HFFc6 (cell line): ENCODE measurements at regions not wholly inside any gene's neighbourhood (a gene's known extent, or its start where the extent isn't known, plus 50 kb on each side); places are given as distances from the start of the nearest gene placed in this dataset.
"Not testable (repeated sequence)": the region's sequence is repeated elsewhere in the genome, so short reads cannot be mapped to it uniquely, and the experiment has no call there.

Experiments
- DNase-seq: peaks from one replicate; pipeline ENCODE4 v3.0.0-alpha.2; 2018
- H3K27ac Mint-ChIP-seq: 2 replicates; pipeline ENCODE4 v1.8.0; 2020; ENCODE audit warnings: mild to moderate bottlenecking, mixed read lengths
- H3K27me3 Mint-ChIP-seq: 2 replicates; pipeline ENCODE4 v1.8.0; 2021; ENCODE audit warnings: mild to moderate bottlenecking, moderate library complexity, mixed read lengths; ENCODE audit not compliant: insufficient read depth
- H3K36me3 Mint-ChIP-seq: 2 replicates; pipeline ENCODE4 v1.8.0; 2021; ENCODE audit warnings: low read depth, mixed read lengths
- H3K4me1 Mint-ChIP-seq: 2 replicates; pipeline ENCODE4 v1.8.0; 2020; ENCODE audit warnings: low read depth, mixed read lengths
- H3K4me3 Mint-ChIP-seq: 2 replicates; pipeline ENCODE4 v1.8.0; 2020; ENCODE audit warnings: mild to moderate bottlenecking, moderate library complexity, mixed read lengths
- H3K9me3 Mint-ChIP-seq: 2 replicates; pipeline ENCODE4 v1.8.0; 2020; ENCODE audit warnings: mild to moderate bottlenecking, mixed read lengths
- TF ChIP-seq, protein P1 (sequence below): fragments of 200-600 bp; sonication (generic); IDR thresholded peaks from 2 replicates; pipeline ENCODE4 v1.5.0; 2021; ENCODE audit warnings: antibody characterized with exemption, mild to moderate bottlenecking

DNA sequence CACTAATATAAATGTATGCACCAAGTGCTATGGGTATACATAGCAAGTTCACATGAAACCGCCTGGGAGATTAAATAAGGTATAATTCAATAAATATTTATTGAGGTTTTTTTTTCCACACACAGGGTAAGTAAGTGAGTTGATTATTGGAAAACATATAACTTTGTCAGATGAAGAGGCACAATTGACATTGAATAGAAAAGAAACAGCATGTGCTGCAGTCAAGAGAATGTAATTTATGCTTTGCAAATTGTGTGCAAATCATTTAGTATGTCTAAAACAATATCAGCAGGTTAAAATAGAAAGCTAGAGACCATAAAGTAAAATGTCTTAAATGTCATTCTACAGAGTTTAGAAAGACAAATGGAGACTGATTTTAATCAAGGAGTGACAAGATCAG lies 560.0 kb downstream of the AMY1C start:
- Mint-ChIP-seq H3K4me3 (no peak overlapping the region), H3K27me3 (no peaks in the 10 kb centered on the region), H3K27ac (no peak overlapping the region), H3K4me1 (no peaks in the 10 kb centered on the region), H3K9me3 (peaks cover 32% of the 10 kb centered on the region), H3K36me3 (peaks cover 4% of the 10 kb centered on the region; the same call in 1 of the 2 replicates)
- TF ChIP-seq, protein P1, sequence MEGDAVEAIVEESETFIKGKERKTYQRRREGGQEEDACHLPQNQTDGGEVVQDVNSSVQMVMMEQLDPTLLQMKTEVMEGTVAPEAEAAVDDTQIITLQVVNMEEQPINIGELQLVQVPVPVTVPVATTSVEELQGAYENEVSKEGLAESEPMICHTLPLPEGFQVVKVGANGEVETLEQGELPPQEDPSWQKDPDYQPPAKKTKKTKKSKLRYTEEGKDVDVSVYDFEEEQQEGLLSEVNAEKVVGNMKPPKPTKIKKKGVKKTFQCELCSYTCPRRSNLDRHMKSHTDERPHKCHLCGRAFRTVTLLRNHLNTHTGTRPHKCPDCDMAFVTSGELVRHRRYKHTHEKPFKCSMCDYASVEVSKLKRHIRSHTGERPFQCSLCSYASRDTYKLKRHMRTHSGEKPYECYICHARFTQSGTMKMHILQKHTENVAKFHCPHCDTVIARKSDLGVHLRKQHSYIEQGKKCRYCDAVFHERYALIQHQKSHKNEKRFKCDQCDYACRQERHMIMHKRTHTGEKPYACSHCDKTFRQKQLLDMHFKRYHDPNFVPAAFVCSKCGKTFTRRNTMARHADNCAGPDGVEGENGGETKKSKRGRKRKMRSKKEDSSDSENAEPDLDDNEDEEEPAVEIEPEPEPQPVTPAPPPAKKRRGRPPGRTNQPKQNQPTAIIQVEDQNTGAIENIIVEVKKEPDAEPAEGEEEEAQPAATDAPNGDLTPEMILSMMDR = no peak
- DNase-seq = no peak

- TF ChIP-seq, protein P1 = no peak
- Mint-ChIP-seq H3K27ac (no peak overlapping the region), H3K4me1 (no peaks in the 10 kb centered on the region), H3K27me3 (no peaks in the 10 kb centered on the region), H3K4me3 (no peak overlapping the region), H3K36me3 (peaks cover 4% of the 10 kb centered on the region; the same call in 1 of the 2 replicates), H3K9me3 (peaks cover 32% of the 10 kb centered on the region)
- no peak for DNase-seq
These were observed 566.1 kb downstream of the AMY1C start for GRCh38 chr1:104315823-104316222.

GRCh38 chr1:104322131-104322530 lies 572.4 kb downstream of the AMY1C start:
- Mint-ChIP-seq H3K27ac (no peak overlapping the region), H3K4me1 (no peaks in the 10 kb centered on the region), H3K27me3 (no peaks in the 10 kb centered on the region), H3K36me3 (no peaks in the 10 kb centered on the region), H3K4me3 (no peak overlapping the region), H3K9me3 (peaks cover 31% of the 10 kb centered on the region)
- TF ChIP-seq, protein P1 = no peak
- DNase-seq = no peak

DNA sequence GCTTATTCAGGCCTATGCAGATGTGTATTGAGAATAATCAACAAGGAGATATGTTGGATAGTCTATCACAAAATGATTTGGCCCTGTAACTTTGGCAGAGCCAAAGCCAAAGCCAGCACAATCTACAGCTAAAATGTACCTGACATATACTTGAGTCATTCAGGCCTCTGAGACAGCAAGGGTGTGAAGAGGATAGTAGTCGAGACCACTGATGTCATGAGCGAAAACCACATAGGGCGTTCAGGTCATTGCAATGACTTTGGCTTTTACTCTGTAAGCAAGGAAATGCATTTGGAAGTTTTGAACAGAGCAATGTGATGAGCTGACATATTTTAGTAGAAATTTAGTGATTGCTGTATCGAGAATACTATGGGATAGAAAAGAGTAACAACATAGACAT lies 579.6 kb downstream of the AMY1C start:
- no peak overlapping the region for H3K27ac Mint-ChIP-seq
- H3K4me3 Mint-ChIP-seq = no peak overlapping the region
- peaks cover 20% of the 10 kb centered on the region for H3K9me3 Mint-ChIP-seq
- no peaks in the 10 kb centered on the region for H3K27me3 Mint-ChIP-seq
- no peaks in the 10 kb centered on the region for H3K4me1 Mint-ChIP-seq
- no peak for DNase-seq
- H3K36me3 Mint-ChIP-seq = peaks cover 4% of the 10 kb centered on the region; the same call in 1 of the 2 replicates
- TF ChIP-seq, protein P1 = no peak

DNA sequence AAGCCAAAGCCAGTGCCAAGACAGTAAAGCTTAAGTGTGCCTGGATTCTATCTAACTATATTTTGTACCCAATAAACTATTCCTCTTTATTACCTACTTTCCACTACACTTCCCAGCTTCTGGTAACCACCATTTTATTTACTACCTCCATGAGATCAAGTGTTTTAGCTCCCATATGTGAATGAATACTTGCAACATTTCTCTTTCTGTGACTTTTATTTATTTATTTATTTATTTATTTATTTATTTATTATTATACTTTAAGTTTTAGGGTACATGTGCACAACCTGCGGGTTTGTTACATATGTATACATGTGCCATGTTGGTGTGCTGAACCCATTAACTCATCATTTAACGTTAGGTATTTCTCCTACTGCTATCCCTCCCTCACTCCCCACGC lies 582.1 kb downstream of the AMY1C start:
- Mint-ChIP-seq H3K9me3 (peaks cover 28% of the 10 kb centered on the region), H3K4me1 (no peaks in the 10 kb centered on the region), H3K36me3 (peaks cover 5% of the 10 kb centered on the region; the same call in 1 of the 2 replicates), H3K27me3 (no peaks in the 10 kb centered on the region), H3K27ac (no peak overlapping the region), H3K4me3 (no peak overlapping the region)
- no peak for DNase-seq
- TF ChIP-seq, protein P1 = no peak

- not testable (repeated sequence) for H3K4me1 Mint-ChIP-seq, DNase-seq, H3K36me3 Mint-ChIP-seq, H3K4me3 Mint-ChIP-seq, H3K27ac Mint-ChIP-seq, H3K27me3 Mint-ChIP-seq
- peaks cover 51% of the 10 kb centered on the region for H3K9me3 Mint-ChIP-seq
These were observed 588.2 kb downstream of the AMY1C start for GRCh38 chr1:104337927-104338326.
